GM18508 (cell line): ENCODE measurements at regions not wholly inside any gene's neighbourhood (a gene's known extent, or its start where the extent isn't known, plus 50 kb on each side); places are given as distances from the start of the nearest gene placed in this dataset.

ENCODE experiments used
- ATAC-seq: cut with Tn5 transposase; IDR thresholded peaks from one replicate; pipeline ENCODE4 v1.9.1; 2021; ENCODE audit warnings: moderate number of reproducible peaks; ENCODE audit not compliant: insufficient read depth, unreplicated experiment

- no peak for ATAC-seq
Observed at GRCh38 chr15:95291898-95292472, 1038.5 kb upstream of the NR2F2 start.

GRCh38 chr15:95292785-95293450 lies 1037.6 kb upstream of the NR2F2 start:
- no peak for ATAC-seq

- no peak for ATAC-seq
Observed at GRCh38 chr15:95293456-95294031, 1037.0 kb upstream of the NR2F2 start.

GRCh38 chr15:95295363-95295762 lies 1035.1 kb upstream of the NR2F2 start:
- ATAC-seq: no peak

GRCh38 chr15:95295896-95296625 lies 1034.4 kb upstream of the NR2F2 start:
- ATAC-seq: no peak

- no peak for ATAC-seq
Observed at GRCh38 chr15:95296643-95297042, 1033.9 kb upstream of the NR2F2 start.

- no peak for ATAC-seq
Observed at GRCh38 chr15:95298729-95299128, 1031.8 kb upstream of the NR2F2 start.

- no peak for ATAC-seq
Observed at GRCh38 chr15:95300958-95301357, 1029.5 kb upstream of the NR2F2 start.

GRCh38 chr15:95302206-95302605 lies 1028.3 kb upstream of the NR2F2 start:
- ATAC-seq: no peak

GRCh38 chr15:95302809-95303208 lies 1027.7 kb upstream of the NR2F2 start:
- ATAC-seq: no peak

GRCh38 chr15:95303713-95304112 lies 1026.8 kb upstream of the NR2F2 start:
- ATAC-seq: no peak

GRCh38 chr15:95304151-95304946 lies 1026.2 kb upstream of the NR2F2 start:
- ATAC-seq: no peak

- ATAC-seq: no peak
Observed at GRCh38 chr15:95304947-95305400, 1025.5 kb upstream of the NR2F2 start.

- no peak for ATAC-seq
Observed at GRCh38 chr15:95307115-95307514, 1023.4 kb upstream of the NR2F2 start.

GRCh38 chr15:95319242-95319641 lies 1011.3 kb upstream of the NR2F2 start:
- no peak for ATAC-seq

GRCh38 chr15:95323796-95324195 lies 1006.7 kb upstream of the NR2F2 start:
- ATAC-seq: no peak

GRCh38 chr15:95324656-95325055 lies 1005.8 kb upstream of the NR2F2 start:
- ATAC-seq: no peak

GRCh38 chr15:95325763-95326404 lies 1004.6 kb upstream of the NR2F2 start:
- ATAC-seq: no peak

GRCh38 chr15:95326431-95327182 lies 1003.9 kb upstream of the NR2F2 start:
- ATAC-seq: no peak
